H1 (cell line): ENCODE measurements at regions not wholly inside any gene's neighbourhood (a gene's known extent, or its start where the extent isn't known, plus 50 kb on each side); places are given as distances from the start of the nearest gene placed in this dataset.

ENCODE experiments used
- CTCF ChIA-PET: fragments of 300-600 bp; sonication (Branson Sonifier 250); formaldehyde crosslinking; loops from one replicate; lab custom pipeline; 2021; ENCODE audit not compliant: partially characterized antibody; lab: Charles Lee
- POLR2A ChIA-PET: fragments of 300-600 bp; sonication (Branson Sonifier 250); formaldehyde crosslinking; loops from one replicate; lab custom pipeline; 2021; ENCODE audit warnings: inconsistent platforms; ENCODE audit not compliant: partially characterized antibody; lab: Charles Lee
- DNase-seq, 2 experiments: peaks; one replicate each; pipeline versions ENCODE4 v3.0.0 to v3.0.0-alpha.2; 2010 to 2022; ENCODE audit warnings: low spot score in 2 of 2, low read depth in 1 of 2, mixed read lengths in 1 of 2
- FAIRE-seq: peaks from 2 replicates; lab custom pipeline; 2011; peaks lifted over from hg19 to GRCh38; lab: Jason Lieb, UNC
- H2AFZ ChIP-seq: 2 replicates; pipeline ENCODE4 v1.8.1; 2012; ENCODE audit warnings: low read length, inconsistent platforms
- H2AK5ac ChIP-seq: 2 replicates; pipeline ENCODE4 v1.6.1; 2013; ENCODE audit warnings: low read depth, low read length
- H2BK120ac ChIP-seq: replicated peaks from 2 replicates; pipeline ENCODE3; 2013; ENCODE audit warnings: low read depth, low read length, inconsistent platforms
- H2BK12ac ChIP-seq: 2 replicates; pipeline ENCODE4 v1.6.1; 2013; ENCODE audit warnings: low read depth, low read length
- H2BK15ac ChIP-seq: 2 replicates; pipeline ENCODE4 v1.6.1; 2013; ENCODE audit warnings: low read length
- H2BK20ac ChIP-seq: 2 replicates; pipeline ENCODE4 v1.6.1; 2013; ENCODE audit warnings: low read length
- H2BK5ac ChIP-seq: 2 replicates; pipeline ENCODE4 v1.6.1; 2013; ENCODE audit warnings: low read depth, low read length
- H3K14ac ChIP-seq: 2 replicates; pipeline ENCODE4 v1.6.1; 2013; ENCODE audit warnings: inconsistent platforms; ENCODE audit not compliant: insufficient read length
- H3K18ac ChIP-seq: 2 replicates; pipeline ENCODE4 v1.6.1; 2013; ENCODE audit warnings: low read length; ENCODE audit errors: extremely low read depth
- H3K23ac ChIP-seq: 2 replicates; pipeline ENCODE4 v1.6.1; 2013; ENCODE audit warnings: inconsistent platforms; ENCODE audit not compliant: insufficient read length
- H3K23me2 ChIP-seq: 2 replicates; pipeline ENCODE4 v1.6.1; 2013; ENCODE audit warnings: low read depth, low read length
- H3K27ac ChIP-seq: 2 replicates; pipeline ENCODE4 v1.6.1; 2011; ENCODE audit warnings: low read depth, low read length, inconsistent platforms
- H3K27me3 ChIP-seq, 4 experiments: replicated peaks in 1 of 4; 1 replicate in 1 of 4; 2 replicates in 3 of 4; pipeline versions ENCODE4 v1.6.1 to v1.8.1; 2011 to 2013; ENCODE audit warnings: low read length in 3 of 4, mild to moderate bottlenecking in 3 of 4, inconsistent platforms in 2 of 4, mixed read lengths in 2 of 4, moderate library complexity in 1 of 4; ENCODE audit not compliant: control insufficient read depth in 3 of 4, insufficient read depth in 3 of 4; ENCODE audit errors: extremely low read depth in 1 of 4
- H3K36me3 ChIP-seq, 4 experiments: 2 replicates each; pipeline versions ENCODE4 v1.6.1 to v1.8.1; 2011 to 2013; ENCODE audit warnings: mild to moderate bottlenecking in 4 of 4, low read length in 3 of 4, moderate library complexity in 2 of 4, control low read depth in 1 of 4, inconsistent platforms in 1 of 4; ENCODE audit not compliant: insufficient read depth in 4 of 4, control insufficient read depth in 2 of 4
- H3K4ac ChIP-seq: replicated peaks from 2 replicates; pipeline ENCODE3; 2013; ENCODE audit warnings: low read length, low read depth, mixed read lengths, inconsistent platforms; ENCODE audit not compliant: insufficient read length
- H3K4me1 ChIP-seq, 4 experiments: replicated peaks in 1 of 4; 1 replicate in 1 of 4; 2 replicates in 3 of 4; pipeline versions ENCODE4 v1.6.1 to v1.8.1; 2011 to 2013; ENCODE audit warnings: low read length in 3 of 4, inconsistent platforms in 2 of 4, mixed read lengths in 1 of 4; ENCODE audit not compliant: insufficient read depth in 4 of 4, control insufficient read depth in 3 of 4
- H3K4me2 ChIP-seq, 2 experiments: 2 replicates each; pipeline versions ENCODE4 v1.6.1 to v1.8.1; 2011 to 2013; ENCODE audit warnings: low read depth in 2 of 2, low read length in 2 of 2, control low read depth in 1 of 2, inconsistent platforms in 1 of 2, mild to moderate bottlenecking in 1 of 2; ENCODE audit not compliant: insufficient read depth in 1 of 2
- H3K4me3 ChIP-seq, 4 experiments: fragments of 200-600, 300-600 bp in 1 of 4; sonication (generic), shearing (Covaris generic), sonication (Bioruptor Twin) in 1 of 4; 2 replicates each; pipeline versions ENCODE4 v1.5.1 to v1.8.1; 2011 to 2016; ENCODE audit warnings: low read length in 4 of 4, low read depth in 3 of 4, control low read depth in 2 of 4, inconsistent platforms in 2 of 4, mild to moderate bottlenecking in 2 of 4, mixed read lengths in 1 of 4, moderate library complexity in 1 of 4; ENCODE audit not compliant: insufficient read depth in 2 of 4; ENCODE audit errors: extremely low read depth in 1 of 4
- H3K56ac ChIP-seq: replicated peaks from 2 replicates; pipeline ENCODE3; 2013; ENCODE audit warnings: low read depth, mild to moderate bottlenecking, mixed read lengths, low read length, inconsistent platforms; ENCODE audit not compliant: insufficient read length
- H3K79me1 ChIP-seq: 2 replicates; pipeline ENCODE4 v1.6.1; 2013; ENCODE audit warnings: low read depth, low read length, control low read depth
- H3K79me2 ChIP-seq, 2 experiments: 2 replicates each; pipeline versions ENCODE4 v1.6.1 to v1.8.1; 2012 to 2013; ENCODE audit warnings: low read length in 2 of 2, mild to moderate bottlenecking in 2 of 2, inconsistent platforms in 1 of 2; ENCODE audit not compliant: insufficient read depth in 2 of 2, control insufficient read depth in 1 of 2
- H3K9ac ChIP-seq, 4 experiments: replicated peaks in 1 of 4; 1 replicate in 1 of 4; 2 replicates in 3 of 4; pipeline versions ENCODE4 v1.6.1 to v1.8.1; 2011 to 2013; ENCODE audit warnings: low read depth in 3 of 4, low read length in 3 of 4, control low read depth in 2 of 4, mild to moderate bottlenecking in 2 of 4, moderate library complexity in 2 of 4, inconsistent platforms in 1 of 4; ENCODE audit errors: extremely low read depth in 1 of 4
- H3K9me3 ChIP-seq, 2 experiments: 2 replicates each; pipeline versions ENCODE4 v1.6.1 to v1.8.1; 2012 to 2013; ENCODE audit warnings: mild to moderate bottlenecking in 2 of 2, moderate library complexity in 2 of 2, control low read depth in 1 of 2, inconsistent platforms in 1 of 2, low read depth in 1 of 2, low read length in 1 of 2, mixed read lengths in 1 of 2; ENCODE audit not compliant: insufficient read depth in 2 of 2
- H4K20me1 ChIP-seq, 2 experiments: replicated peaks in 1 of 2; 2 replicates each; pipeline versions ENCODE3 to v1.8.1; 2011 to 2013; ENCODE audit warnings: inconsistent platforms in 2 of 2, low read length in 2 of 2, mild to moderate bottlenecking in 1 of 2; ENCODE audit not compliant: insufficient read depth in 2 of 2, control insufficient read depth in 1 of 2
- H4K5ac ChIP-seq: 2 replicates; pipeline ENCODE4 v1.6.1; 2013; ENCODE audit warnings: low read length, low read depth, mixed read lengths, inconsistent platforms; ENCODE audit not compliant: insufficient read length
- H4K8ac ChIP-seq: 2 replicates; pipeline ENCODE4 v1.8.0; 2013; ENCODE audit warnings: mild to moderate bottlenecking, moderate library complexity, low read length, inconsistent platforms; ENCODE audit not compliant: insufficient read depth; ENCODE audit errors: extremely low read depth
- H4K91ac ChIP-seq: replicated peaks from 2 replicates; pipeline ENCODE3; 2013; ENCODE audit warnings: low read length, mixed read lengths, inconsistent platforms; ENCODE audit not compliant: insufficient read length
- CTBP2 ChIP-seq: IDR thresholded peaks from 2 replicates; pipeline ENCODE4 v1.7.0; 2011; ENCODE audit warnings: borderline replicate concordance, mild to moderate bottlenecking, moderate library complexity, mixed read lengths, low read length; ENCODE audit not compliant: insufficient read depth, insufficient read length
- FOSL1 ChIP-seq: IDR thresholded peaks from 2 replicates; pipeline ENCODE4 v1.6.1; 2011; ENCODE audit warnings: mild to moderate bottlenecking, low read depth, low read length, moderate library complexity; ENCODE audit not compliant: insufficient read depth
- JUN ChIP-seq: IDR thresholded peaks from 2 replicates; pipeline ENCODE4 v1.6.1; 2011; ENCODE audit warnings: low read depth, mild to moderate bottlenecking, improper control_type of control experiment, low read length
- MAFK ChIP-seq: IDR thresholded peaks from 2 replicates; pipeline ENCODE4 v1.6.1; 2012; ENCODE audit warnings: low read depth, mild to moderate bottlenecking, improper control_type of control experiment, low read length
- PHF8 ChIP-seq: fragments of 200-600 bp; sonication (generic); conservative IDR thresholded peaks from 2 replicates; pipeline ENCODE4 v1.7.1; 2012; ENCODE audit warnings: low read depth, mild to moderate bottlenecking, inconsistent platforms, low read length, moderate library complexity
- POLR2A ChIP-seq, 2 experiments: IDR thresholded peaks; 1 replicate in 1 of 2; 2 replicates in 1 of 2; pipeline ENCODE4 v1.6.1; 2011; ENCODE audit warnings: low read depth in 2 of 2, low read length in 2 of 2, mild to moderate bottlenecking in 2 of 2; ENCODE audit errors: control extremely low read depth in 1 of 2
- POLR2AphosphoS5 ChIP-seq: IDR thresholded peaks from 2 replicates; pipeline ENCODE4 v1.6.1; 2011; ENCODE audit warnings: low read depth, low read length
- SIN3A ChIP-seq, 2 experiments: IDR thresholded peaks in 1 of 2; conservative IDR thresholded peaks in 1 of 2; 2 replicates each; pipeline ENCODE4 v1.6.1; 2011 to 2012; ENCODE audit warnings: low read length in 2 of 2, improper control_type of control experiment in 1 of 2, low read depth in 1 of 2, mild to moderate bottlenecking in 1 of 2
- TAF1 ChIP-seq: IDR thresholded peaks from 2 replicates; pipeline ENCODE4 v1.6.1; 2011; ENCODE audit warnings: mild to moderate bottlenecking, low read depth, low read length
- TEAD4 ChIP-seq: IDR thresholded peaks from 2 replicates; pipeline ENCODE4 v1.6.1; 2012; ENCODE audit warnings: low read depth, low read length, inconsistent platforms, mixed read lengths
- YY1 ChIP-seq: IDR thresholded peaks from 2 replicates; pipeline ENCODE4 v1.6.1; 2011; ENCODE audit warnings: low read depth, mild to moderate bottlenecking, low read length
- ZNF274 ChIP-seq: IDR thresholded peaks from 2 replicates; pipeline ENCODE4 v1.7.0; 2012; ENCODE audit warnings: low read length, borderline replicate concordance; ENCODE audit errors: extremely low read depth
- WGBS, 2 experiments: shearing (Covaris generic) in 1 of 2; methylation state at CpG; one replicate each; pipeline versions ENCODE4 v1.1.6 to v1.1.7; 2013 to 2015; ENCODE audit warnings: low lambda C conversion rate in 2 of 2, mixed read lengths in 2 of 2, inconsistent platforms in 1 of 2, low coverage in 1 of 2, missing lambda C conversion rate in 1 of 2; ENCODE audit not compliant: insufficient replicate concordance in 2 of 2, insufficient coverage in 1 of 2, insufficient read length in 1 of 2; ENCODE audit errors: extremely low coverage in 1 of 2, missing lambda C conversion rate in 1 of 2; 5-methylcytosine and 5-hydroxymethylcytosine counted together

DNA sequence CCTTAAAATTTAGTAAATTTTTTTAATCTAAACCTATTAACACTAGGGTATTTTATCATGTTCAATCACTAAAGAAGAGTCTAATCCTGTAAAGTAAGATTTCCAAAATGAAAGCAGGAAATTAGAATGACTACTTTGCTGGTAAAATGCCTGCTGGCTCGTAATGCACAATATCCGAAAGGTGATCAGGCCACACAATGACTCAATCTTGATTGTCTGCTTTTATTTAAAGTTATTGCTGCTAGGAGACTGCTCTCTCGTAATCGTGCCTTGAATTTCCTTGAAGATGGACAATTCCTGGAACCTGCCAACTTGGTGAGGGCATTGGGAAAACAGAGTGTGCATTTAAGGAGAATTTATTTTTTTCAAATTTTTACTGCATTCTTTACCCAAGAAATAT is 1786.5 kb upstream of the RAG2 start:
- Histone ChIP-seq H3K18ac (no peak overlapping the region), H3K23ac (no peak overlapping the region), H4K20me1 (no peaks in the 10 kb centered on the region), H2AFZ (no peak overlapping the region), H3K9me3 (no peaks in the 10 kb centered on the region), H3K4me1 (no peaks in the 10 kb centered on the region), H3K9ac (no peak overlapping the region), H3K36me3 (no peaks in the 10 kb centered on the region), H3K27me3 (no peaks in the 10 kb centered on the region), H3K23me2 (no peaks in the 10 kb centered on the region), H4K5ac (no peak overlapping the region), H2BK5ac (no peak overlapping the region), H3K56ac (no peak overlapping the region), H3K4me3 (no peak overlapping the region), H3K4ac (no peak overlapping the region), H4K8ac (no peak overlapping the region), H3K27ac (no peak overlapping the region), H2BK15ac (no peak overlapping the region), H2AK5ac (no peak overlapping the region), H2BK12ac (no peak overlapping the region), H3K4me2 (no peak overlapping the region), H2BK120ac (no peak overlapping the region), H4K91ac (no peak overlapping the region), H3K79me2 (no peaks in the 10 kb centered on the region), H2BK20ac (no peak overlapping the region), H3K79me1 (no peaks in the 10 kb centered on the region), H3K14ac (no peak overlapping the region)
- ChIA-PET POLR2A (no interaction called here), CTCF (no interaction called here)
- TF ChIP-seq POLR2A (IDR thresholded peaks at IDR 0.05; ENCODE audit: control extremely low read depth in 1 of 2, low read depth in 2 of 2, low read length in 2 of 2): no peak
- no peak for TF ChIP-seq TEAD4
- TF ChIP-seq PHF8: no peak
- no peak for TF ChIP-seq CTBP2
- no peak for TF ChIP-seq MAFK
- no peak for TF ChIP-seq FOSL1
- TF ChIP-seq POLR2AphosphoS5: no peak
- no peak for TF ChIP-seq SIN3A (conservative IDR thresholded peaks at IDR 0.05 in 1 of 2, IDR thresholded peaks at IDR 0.05 in 1 of 2; ENCODE audit: low read depth in 1 of 2, low read length in 2 of 2)
- TF ChIP-seq YY1: no peak
- no peak for TF ChIP-seq JUN
- TF ChIP-seq ZNF274: no peak
- no peak for TF ChIP-seq TAF1
- FAIRE-seq: no peak
- no peak for DNase-seq
- 90% methylated on average over 4 of the region's 4 CpGs; no CpG with 5 or more reads in 1 of the 2 experiments for WGBS, 2 experiments
